ENCODE measurements at regions not wholly inside any gene's neighbourhood (a gene's known extent, or its start where the extent isn't known, plus 50 kb on each side); places are given as distances from the start of the nearest gene placed in this dataset.

DNA sequence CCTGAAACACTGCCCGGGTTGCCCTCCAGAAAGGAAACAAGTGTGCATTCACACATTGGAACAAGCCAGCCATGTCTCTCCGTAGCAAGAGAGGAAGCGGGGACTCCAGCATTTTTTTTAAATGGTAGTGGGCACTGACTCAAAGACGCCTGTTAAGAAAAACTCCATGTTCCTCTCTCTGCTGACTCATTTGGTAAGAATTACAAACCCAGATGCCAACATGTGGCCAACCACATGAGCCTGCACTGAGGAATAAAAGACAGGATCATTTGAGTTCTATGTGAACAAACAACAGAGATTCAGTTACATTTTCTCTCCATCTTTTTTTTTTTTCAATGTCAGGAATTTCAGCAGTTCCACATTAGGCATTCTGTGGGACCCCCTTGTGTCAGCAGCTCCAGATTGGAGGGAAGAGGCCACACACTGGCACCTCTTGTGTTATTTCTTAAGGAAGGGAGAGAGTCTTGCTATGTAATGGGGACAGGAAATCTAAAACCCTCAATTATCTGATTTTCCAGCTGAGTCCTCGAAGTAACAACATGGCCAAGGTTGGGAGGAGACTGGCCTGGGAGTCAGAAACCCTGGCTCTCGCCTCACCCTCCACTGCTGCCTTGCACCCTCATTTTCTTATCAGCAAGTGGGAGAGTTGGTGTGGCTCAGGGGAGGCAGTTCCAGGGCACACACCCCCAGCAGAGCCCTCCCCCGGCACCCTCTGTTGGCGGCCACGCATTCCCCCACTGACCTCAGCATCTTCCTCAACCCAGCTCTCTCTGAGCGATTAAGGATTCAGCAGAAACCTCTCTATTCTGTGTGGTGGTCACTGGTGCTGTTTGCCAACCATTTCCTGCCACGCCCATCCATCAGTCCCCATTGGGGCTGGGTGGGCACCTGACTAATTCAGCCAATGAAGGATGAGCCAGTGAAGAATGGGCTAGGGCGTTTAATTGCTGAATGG is 173.0 kb downstream of the FOXL1 start:
- Histone ChIP-seq H3K9me3 (ENCODE audit: control insufficient read depth in 4 of 4, low read length in 3 of 4) (no peaks in the 10 kb centered on the region), H3K4me3 (ENCODE audit: low read depth in 1 of 3, low read length in 3 of 3) (no peak overlapping the region), H3K4me1 (ENCODE audit: control insufficient read depth in 4 of 4, insufficient read depth in 4 of 4, low read length in 3 of 4) (no peaks in the 10 kb centered on the region), H3K27ac (ENCODE audit: low read depth in 1 of 2, low read length in 2 of 2) (no peak overlapping the region), H3K9ac (ENCODE audit: low read depth in 1 of 2, low read length in 2 of 2) (no peak overlapping the region), H3K36me3 (ENCODE audit: control insufficient read depth in 4 of 4, insufficient read depth in 3 of 4, low read depth in 1 of 4, low read length in 3 of 4) (no peaks in the 10 kb centered on the region), H3K27me3 (ENCODE audit: control insufficient read depth in 4 of 4, insufficient read depth in 4 of 4, low read length in 3 of 4) (peaks cover 0 to 7% (median 1%) of the 10 kb centered on the region in 4 donors)
- WGBS = 71% methylated on average over 12 of the region's 12 CpGs
- no peak for DNase-seq (ENCODE audit: low spot score)
- TF ChIP-seq, protein P1, sequence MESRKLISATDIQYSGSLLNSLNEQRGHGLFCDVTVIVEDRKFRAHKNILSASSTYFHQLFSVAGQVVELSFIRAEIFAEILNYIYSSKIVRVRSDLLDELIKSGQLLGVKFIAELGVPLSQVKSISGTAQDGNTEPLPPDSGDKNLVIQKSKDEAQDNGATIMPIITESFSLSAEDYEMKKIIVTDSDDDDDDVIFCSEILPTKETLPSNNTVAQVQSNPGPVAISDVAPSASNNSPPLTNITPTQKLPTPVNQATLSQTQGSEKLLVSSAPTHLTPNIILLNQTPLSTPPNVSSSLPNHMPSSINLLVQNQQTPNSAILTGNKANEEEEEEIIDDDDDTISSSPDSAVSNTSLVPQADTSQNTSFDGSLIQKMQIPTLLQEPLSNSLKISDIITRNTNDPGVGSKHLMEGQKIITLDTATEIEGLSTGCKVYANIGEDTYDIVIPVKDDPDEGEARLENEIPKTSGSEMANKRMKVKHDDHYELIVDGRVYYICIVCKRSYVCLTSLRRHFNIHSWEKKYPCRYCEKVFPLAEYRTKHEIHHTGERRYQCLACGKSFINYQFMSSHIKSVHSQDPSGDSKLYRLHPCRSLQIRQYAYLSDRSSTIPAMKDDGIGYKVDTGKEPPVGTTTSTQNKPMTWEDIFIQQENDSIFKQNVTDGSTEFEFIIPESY (IDR thresholded peaks at IDR 0.05) = no peak
- TF ChIP-seq HNF4G (IDR thresholded peaks at IDR 0.05) (no peak), JUND (IDR thresholded peaks at IDR 0.05) (no peak)

DNA sequence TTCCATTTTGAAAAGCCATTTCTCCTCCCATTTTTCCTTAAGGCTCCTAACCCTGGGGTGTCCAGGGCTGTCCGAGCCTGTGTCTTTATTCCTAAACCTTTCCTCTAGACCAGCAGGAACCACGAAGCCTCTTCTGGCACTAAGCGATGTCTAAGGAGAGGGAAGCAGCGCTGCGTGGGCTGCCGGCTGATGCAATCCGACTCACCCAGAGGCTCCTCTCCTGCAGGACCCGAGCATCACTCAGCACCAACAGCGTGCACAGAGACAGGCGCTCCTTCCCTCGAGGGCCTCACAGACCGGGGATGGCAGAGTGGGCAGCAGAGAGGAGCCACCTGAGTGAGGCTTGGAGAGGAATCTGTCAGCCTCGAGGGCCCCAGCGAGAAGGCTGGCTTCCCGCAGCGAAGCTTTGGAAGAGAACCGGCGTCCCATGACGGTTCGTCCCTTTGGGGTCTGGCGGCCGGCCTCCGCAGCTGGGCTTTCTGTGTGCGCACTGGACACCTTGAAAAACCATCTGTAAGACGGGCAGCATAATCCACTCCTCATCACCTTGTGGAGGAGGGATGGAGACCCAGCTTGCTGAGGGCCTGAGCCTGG is 174.3 kb downstream of the FOXL1 start:
- no peak overlapping the region for H3K4me3 ChIP-seq (ENCODE audit: low read depth in 1 of 3, low read length in 3 of 3)
- peaks cover 0 to 10% (median 1%) of the 10 kb centered on the region in 4 donors for H3K27me3 ChIP-seq (ENCODE audit: control insufficient read depth in 4 of 4, insufficient read depth in 4 of 4, low read length in 3 of 4)
- H3K4me1 ChIP-seq (ENCODE audit: control insufficient read depth in 4 of 4, insufficient read depth in 4 of 4, low read length in 3 of 4) = no peaks in the 10 kb centered on the region
- H3K27ac ChIP-seq (ENCODE audit: low read depth in 1 of 2, low read length in 2 of 2) = no peak overlapping the region
- H3K9me3 ChIP-seq (ENCODE audit: control insufficient read depth in 4 of 4, low read length in 3 of 4) = no peaks in the 10 kb centered on the region
- no peak overlapping the region for H3K9ac ChIP-seq (ENCODE audit: low read depth in 1 of 2, low read length in 2 of 2)
- DNase-seq (ENCODE audit: low spot score) = no peak
- no peaks in the 10 kb centered on the region for H3K36me3 ChIP-seq (ENCODE audit: control insufficient read depth in 4 of 4, insufficient read depth in 3 of 4, low read depth in 1 of 4, low read length in 3 of 4)
- TF ChIP-seq, protein P1 (IDR thresholded peaks at IDR 0.05) = no peak
- TF ChIP-seq RAD21 (IDR thresholded peaks at IDR 0.05) (no peak), HNF4G (IDR thresholded peaks at IDR 0.05) (no peak), FOXA2 (IDR thresholded peaks at IDR 0.05) (no peak), EGR1 (IDR thresholded peaks at IDR 0.05; ENCODE audit: low read depth in 2 of 2) (no peak), YY1 (IDR thresholded peaks at IDR 0.05) (no peak), FOXA1 (IDR thresholded peaks at IDR 0.05) (no peak), SP1 (IDR thresholded peaks at IDR 0.05) (no peak), RXRA (IDR thresholded peaks at IDR 0.05) (no peak), HNF4A (conservative IDR thresholded peaks at IDR 0.05) (no peak), NR2F2 (IDR thresholded peaks at IDR 0.05) (no peak), JUND (IDR thresholded peaks at IDR 0.05) (no peak), CTCF (IDR thresholded peaks at IDR 0.05; ENCODE audit: low read depth, low read length, missing input control) (no peak)
- TF ChIP-seq, protein P2, sequence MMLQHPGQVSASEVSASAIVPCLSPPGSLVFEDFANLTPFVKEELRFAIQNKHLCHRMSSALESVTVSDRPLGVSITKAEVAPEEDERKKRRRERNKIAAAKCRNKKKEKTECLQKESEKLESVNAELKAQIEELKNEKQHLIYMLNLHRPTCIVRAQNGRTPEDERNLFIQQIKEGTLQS (IDR thresholded peaks at IDR 0.05) = no peak
- TF ChIP-seq, protein P3, sequence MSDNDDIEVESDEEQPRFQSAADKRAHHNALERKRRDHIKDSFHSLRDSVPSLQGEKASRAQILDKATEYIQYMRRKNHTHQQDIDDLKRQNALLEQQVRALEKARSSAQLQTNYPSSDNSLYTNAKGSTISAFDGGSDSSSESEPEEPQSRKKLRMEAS (IDR thresholded peaks at IDR 0.05) = no peak
- WGBS = 82% methylated on average over 25 of the region's 25 CpGs

All from liver (tissue), 8 donors.